GM18508 (cell line): ENCODE measurements at regions not wholly inside any gene's neighbourhood (a gene's known extent, or its start where the extent isn't known, plus 50 kb on each side); places are given as distances from the start of the nearest gene placed in this dataset.

Experiments used
- ATAC-seq: cut with Tn5 transposase; IDR thresholded peaks from one replicate; pipeline ENCODE4 v1.9.1; 2021; ENCODE audit warnings: moderate number of reproducible peaks; ENCODE audit not compliant: insufficient read depth, unreplicated experiment

- no peak for ATAC-seq
Observed at GRCh38 chr2:220144411-220144810, 517.0 kb downstream of the SLC4A3 start.

GRCh38 chr2:220147161-220148038 lies 520.0 kb downstream of the SLC4A3 start:
- no peak for ATAC-seq

DNA sequence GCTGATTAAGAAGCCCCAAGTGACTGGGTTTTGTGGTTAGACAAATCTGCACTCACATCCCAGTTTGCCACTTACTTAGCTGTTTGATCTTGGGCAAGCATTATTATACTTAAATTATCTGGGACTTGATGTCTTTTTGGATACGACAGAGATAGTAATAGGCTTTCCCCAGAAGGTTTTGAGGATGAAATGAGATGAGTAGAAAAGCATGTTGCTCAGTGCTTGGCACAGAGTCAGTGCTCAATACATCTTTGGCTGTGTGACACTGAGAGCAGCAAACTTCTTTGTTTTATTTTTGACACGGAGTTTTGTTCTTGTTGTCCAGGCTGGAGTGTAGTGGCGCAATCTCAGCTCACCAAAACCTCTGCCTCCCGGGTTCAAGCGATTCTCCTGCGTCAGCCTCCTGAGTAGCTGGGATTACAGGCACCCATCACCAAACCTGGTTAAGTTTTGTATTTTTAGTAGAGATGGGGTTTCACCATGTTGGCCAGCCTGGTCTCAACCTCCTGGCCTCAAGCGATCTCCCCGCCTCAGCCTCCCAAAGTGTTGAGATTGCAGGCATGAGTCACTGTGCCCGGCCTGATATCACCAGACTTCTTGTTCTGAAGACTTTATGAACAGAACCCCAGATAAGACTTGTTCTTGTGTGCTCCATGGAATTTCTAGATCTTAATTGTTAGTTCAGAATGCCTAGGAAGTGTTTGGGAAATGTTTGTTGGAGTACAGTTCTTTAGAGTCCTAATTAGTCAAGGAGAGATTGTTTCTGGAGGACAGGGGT lies 521.2 kb downstream of the SLC4A3 start:
- no peak for ATAC-seq

DNA sequence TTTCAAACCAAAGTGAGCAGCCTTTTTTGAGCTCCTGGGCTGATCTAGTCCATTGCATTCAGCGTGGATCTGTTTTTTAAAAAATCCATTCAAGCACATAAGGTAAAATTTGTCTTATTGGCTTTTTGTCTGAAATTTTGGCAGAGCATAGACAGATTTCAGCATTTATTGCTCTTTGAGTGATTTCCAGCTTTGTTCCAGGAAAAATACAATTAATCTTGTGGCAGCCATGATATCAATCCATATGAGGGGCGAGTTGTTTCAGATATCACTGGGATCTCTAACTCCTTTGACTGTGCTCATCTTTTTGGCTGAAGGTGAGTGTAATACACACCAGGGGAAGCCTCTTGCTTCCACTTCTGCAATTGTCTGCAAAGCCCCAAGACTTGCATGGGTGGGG lies 523.9 kb downstream of the SLC4A3 start:
- ATAC-seq, result no peak

DNA sequence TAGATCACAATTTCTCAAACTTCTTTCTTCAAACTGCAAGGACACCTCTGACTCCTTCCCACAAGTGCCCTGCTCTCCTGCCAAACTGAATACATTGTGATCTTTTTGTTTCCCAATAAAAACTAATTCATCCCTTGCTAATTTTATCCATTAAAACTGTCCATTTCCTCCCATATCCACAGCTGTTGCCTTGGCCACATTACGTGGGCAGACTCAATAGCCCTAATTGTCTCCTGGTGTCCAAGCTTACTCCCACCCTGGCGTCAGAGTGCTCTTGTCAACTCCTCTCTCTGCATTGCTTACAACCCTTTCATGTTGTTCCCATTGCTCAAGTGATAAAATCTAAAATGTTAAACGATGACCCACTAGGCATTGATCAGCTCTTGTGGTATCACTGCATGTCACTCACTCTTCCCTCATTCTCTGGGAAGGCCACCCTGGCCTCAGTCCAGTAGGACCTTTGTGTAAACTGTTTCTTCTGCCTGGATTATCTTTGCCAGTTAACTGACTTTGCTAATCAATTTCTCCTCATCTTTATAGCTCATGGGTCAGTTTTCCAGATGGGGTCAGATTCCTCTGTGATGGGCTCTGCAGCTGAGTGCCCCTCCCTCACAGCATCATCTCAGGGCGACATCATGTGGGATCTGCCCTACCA lies 525.0 kb downstream of the SLC4A3 start:
- ATAC-seq, result no peak

DNA sequence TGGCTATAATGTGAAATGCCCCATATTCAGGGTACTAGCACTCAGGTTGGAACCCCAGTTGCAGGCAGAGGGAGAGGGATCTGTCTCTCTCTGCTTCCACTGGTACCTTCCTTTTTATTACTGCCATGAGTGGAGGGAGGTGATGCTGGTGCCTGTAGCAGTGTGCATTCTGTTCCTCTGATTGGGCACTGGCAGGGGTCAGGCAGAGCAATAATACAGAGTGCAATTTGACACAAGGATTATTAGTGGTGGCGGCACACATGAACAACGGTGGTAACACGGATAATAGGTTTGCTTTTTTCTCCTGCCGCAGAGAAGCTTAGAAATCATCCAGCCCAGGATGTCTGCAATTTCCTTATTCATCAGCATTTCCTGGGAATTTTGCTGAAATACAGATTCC lies 525.7 kb downstream of the SLC4A3 start:
- ATAC-seq, result no peak

DNA sequence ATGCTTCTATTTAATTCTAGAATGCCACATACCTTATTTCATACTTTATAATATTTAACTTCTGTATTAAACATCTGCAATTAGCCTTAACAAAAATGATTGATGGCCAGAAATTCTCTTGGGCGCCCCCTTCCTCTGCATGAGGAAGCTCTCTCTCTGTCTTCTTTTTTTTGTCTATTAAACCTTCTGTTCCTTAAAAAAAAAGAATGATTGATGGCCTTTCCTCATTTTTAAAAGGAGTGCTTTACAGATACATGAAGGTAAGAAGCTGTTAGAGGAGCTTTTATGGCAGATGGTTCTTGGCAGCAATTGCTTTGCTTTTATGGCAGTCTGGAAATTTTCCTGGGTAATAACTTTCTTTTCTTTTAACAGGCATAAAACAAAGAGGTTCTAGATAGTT lies 526.9 kb downstream of the SLC4A3 start:
- no peak for ATAC-seq

- ATAC-seq, result no peak
Observed at GRCh38 chr2:220157312-220157711, 529.9 kb downstream of the SLC4A3 start.

DNA sequence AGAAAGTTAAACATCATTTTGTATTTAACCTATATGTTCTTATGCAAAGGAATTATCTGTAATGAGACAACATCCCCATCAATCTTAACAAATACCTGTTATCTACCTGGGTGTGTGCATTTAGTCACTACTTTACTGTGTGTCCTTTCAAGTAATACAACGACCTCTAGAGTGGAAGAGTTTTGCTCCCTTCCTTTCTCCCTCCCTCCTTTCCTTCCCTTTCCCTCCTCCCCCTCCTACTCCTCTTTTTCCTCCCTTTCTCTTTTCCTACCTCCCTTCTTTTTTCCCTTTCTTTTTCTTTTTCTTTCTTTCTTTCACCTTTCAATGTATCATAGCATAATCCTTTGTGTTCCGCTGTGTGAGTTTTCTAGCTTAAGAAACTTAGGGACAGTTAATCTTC lies 532.3 kb downstream of the SLC4A3 start:
- no peak for ATAC-seq

DNA sequence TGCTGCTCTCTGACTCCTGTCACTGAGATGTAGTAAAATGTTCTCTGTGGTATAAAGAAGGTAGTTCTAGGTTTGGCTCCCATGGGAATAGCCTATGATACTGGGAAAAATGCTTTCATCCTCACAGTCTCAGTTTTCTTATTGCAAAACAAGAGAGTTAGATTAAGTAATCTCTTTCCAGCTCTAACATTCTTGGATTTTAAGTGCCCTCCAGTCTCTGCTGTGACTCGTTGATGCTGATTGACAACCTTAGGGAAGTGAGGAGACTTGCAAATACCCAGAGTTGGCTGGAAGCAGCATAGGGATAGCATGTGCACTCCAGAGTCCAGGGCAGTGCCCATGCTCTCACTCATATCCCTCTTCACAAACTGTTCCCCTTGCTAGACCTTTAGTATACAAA lies 534.9 kb downstream of the SLC4A3 start:
- no peak for ATAC-seq

GRCh38 chr2:220163486-220163885 lies 536.1 kb downstream of the SLC4A3 start:
- no peak for ATAC-seq

GRCh38 chr2:220165401-220165800 lies 538.0 kb downstream of the SLC4A3 start:
- no peak for ATAC-seq

DNA sequence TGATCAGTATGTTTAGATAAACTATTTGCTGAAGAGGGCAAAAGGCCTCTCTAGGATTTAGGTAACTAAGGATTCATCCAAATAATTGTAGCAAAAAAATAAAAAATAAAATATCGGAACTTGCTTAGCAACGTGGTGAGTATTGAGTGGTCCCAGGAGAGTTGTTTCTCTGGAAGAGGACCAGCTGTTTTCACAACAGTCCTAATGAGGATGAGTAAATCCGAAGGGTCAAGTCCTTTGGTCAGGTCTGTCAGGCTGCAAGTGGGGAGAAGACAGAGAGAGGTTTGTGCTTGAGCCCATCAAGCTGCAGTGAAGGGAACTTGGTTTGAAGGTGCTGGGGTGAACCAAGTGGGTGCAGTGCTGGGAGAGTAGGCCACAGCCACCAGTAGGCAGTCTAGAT lies 539.2 kb downstream of the SLC4A3 start:
- ATAC-seq, result no peak

DNA sequence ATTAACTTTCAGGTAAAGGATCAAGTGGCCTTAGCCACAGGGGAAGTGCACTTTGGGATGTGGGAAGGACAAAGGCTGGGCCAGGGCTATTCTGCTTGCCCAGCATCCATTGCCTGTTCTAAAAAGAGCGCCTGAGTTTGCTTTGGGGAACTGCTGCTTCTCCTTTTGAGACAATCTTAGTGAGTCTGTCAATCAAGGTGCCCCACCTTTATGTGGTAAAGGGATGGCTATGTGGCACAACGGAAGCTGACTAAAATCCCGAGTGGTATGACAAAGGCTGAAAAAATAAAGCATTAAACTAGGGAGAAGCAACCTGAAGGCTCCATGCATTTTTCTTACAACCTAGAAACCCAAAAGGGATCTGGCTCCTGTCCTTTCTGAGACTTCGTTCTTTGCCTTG lies 540.5 kb downstream of the SLC4A3 start:
- ATAC-seq, result no peak

- no peak for ATAC-seq
Observed at GRCh38 chr2:220168891-220169546, 541.6 kb downstream of the SLC4A3 start.

- no peak for ATAC-seq
Observed at GRCh38 chr2:220174826-220175225, 547.4 kb downstream of the SLC4A3 start.

GRCh38 chr2:220175967-220176366 lies 548.5 kb downstream of the SLC4A3 start:
- ATAC-seq, result no peak

DNA sequence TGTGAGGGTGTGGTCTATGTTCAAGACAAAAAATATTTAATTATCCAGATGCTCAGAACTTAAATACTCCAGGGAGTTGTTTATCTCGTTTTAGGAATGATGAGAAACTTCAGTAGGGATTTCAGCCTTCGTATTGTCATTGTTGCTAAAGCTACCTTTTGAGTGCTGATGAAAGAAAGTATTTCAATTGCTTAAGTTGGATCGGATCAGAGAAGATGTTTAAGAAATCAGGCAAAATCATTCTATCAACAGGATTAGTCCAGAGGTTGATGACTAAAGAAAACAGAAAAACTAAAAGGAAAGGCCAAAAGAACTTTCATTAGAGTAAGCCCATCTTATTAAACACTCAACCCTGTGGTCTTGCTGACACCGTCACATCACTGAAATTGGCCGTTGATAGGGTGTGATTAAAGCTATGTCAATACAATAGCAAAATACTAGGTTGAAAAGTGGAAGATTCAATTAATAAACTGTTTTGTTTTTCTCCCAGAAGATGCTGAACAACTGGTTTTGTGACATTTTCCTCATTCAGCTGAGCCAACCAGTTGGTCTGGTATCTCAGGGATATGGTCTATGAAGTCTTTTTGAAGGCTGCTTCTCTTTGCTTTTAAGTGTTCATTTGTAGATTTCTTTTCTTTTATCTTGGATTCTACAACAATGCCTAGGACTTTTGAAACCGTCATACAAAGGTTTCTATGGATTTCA lies 551.7 kb downstream of the SLC4A3 start:
- no peak for ATAC-seq

GRCh38 chr2:220181165-220181564 lies 553.7 kb downstream of the SLC4A3 start:
- ATAC-seq, result no peak

DNA sequence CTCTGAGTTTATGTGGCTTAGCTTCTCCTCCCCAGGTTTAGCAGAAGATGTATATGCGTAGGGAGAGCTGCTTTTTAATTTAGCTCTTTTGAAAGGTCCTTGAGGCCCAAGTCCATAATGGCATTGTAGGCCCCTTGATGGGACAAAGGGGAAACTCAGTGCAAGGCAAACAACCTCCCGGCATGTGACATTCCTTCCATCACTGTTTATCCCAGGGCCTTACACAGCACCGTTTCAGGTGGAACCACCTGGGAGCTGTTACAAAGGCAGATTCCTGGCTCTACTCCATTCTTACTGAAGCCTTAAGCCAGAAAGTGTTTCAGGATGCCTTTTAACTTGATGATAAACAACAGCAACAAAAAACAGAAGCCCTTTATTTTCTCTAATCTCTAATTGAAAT lies 555.4 kb downstream of the SLC4A3 start:
- ATAC-seq, result no peak
